GM12878 (cell line): ENCODE measurements at regions not wholly inside any gene's neighbourhood (a gene's known extent, or its start where the extent isn't known, plus 50 kb on each side); places are given as distances from the start of the nearest gene placed in this dataset.

Experiments used
- CREB1 ChIP-seq: IDR thresholded peaks from 2 replicates; pipeline ENCODE4 v1.6.1; 2012; ENCODE audit warnings: low read depth, mild to moderate bottlenecking, inconsistent platforms
- CUX1 ChIP-seq: IDR thresholded peaks from 2 replicates; pipeline ENCODE4 v1.6.1; 2012; ENCODE audit warnings: improper control_type of control experiment, low read depth, low read length; ENCODE audit not compliant: insufficient replicate concordance
- HDAC2 ChIP-seq: fragments of 200-600 bp; sonication (generic); IDR thresholded peaks from 2 replicates; pipeline ENCODE4 v1.6.1; 2017
- HDAC6 ChIP-seq: fragments of 200-600 bp; sonication (generic); IDR thresholded peaks from one replicate; pipeline ENCODE4 v1.8.0; 2017; ENCODE audit warnings: antibody characterized with exemption; ENCODE audit not compliant: unreplicated experiment
- NR2C2 ChIP-seq: IDR thresholded peaks from 2 replicates; pipeline ENCODE4 v1.6.1; 2011; ENCODE audit warnings: borderline replicate concordance, low read depth; ENCODE audit not compliant: control insufficient read depth, insufficient read length
- PBX3 ChIP-seq: IDR thresholded peaks from 2 replicates; pipeline ENCODE4 v1.6.1; 2011; ENCODE audit warnings: mild to moderate bottlenecking, low read depth, low read length, moderate library complexity; ENCODE audit not compliant: insufficient replicate concordance
- POU2F2 ChIP-seq: IDR thresholded peaks from 3 replicates; pipeline ENCODE4 v1.6.1; 2011; ENCODE audit warnings: low read depth, mild to moderate bottlenecking, low read length, borderline replicate concordance
- ZBTB33 ChIP-seq: fragments of 450-650 bp; IDR thresholded peaks from 2 replicates; pipeline ENCODE4 v1.6.1; 2017; ENCODE audit warnings: mild to moderate bottlenecking
- ZNF207 ChIP-seq: fragments of 450-650 bp; IDR thresholded peaks from 2 replicates; pipeline ENCODE4 v1.6.1; 2014; ENCODE audit warnings: antibody characterized with exemption, mild to moderate bottlenecking, borderline replicate concordance

- no peak for TF ChIP-seq ZBTB33
- TF ChIP-seq HDAC6: no peak
- no peak for TF ChIP-seq HDAC2
- TF ChIP-seq CUX1: no peak
- TF ChIP-seq ZNF207: no peak
- TF ChIP-seq PBX3: no peak
- no peak for TF ChIP-seq NR2C2
- TF ChIP-seq CREB1: no peak
- no peak for TF ChIP-seq POU2F2
Measured at GRCh38 chr10:60443346-60443745, 53.7 kb upstream of the ANK3 start (continued).
